PC-9 (cell line): ENCODE measurements at regions not wholly inside any gene's neighbourhood (a gene's known extent, or its start where the extent isn't known, plus 50 kb on each side); places are given as distances from the start of the nearest gene placed in this dataset.

Source experiments
- EZH2 ChIP-seq: fragments of 200-600 bp; sonication (generic); IDR thresholded peaks from 2 replicates; pipeline ENCODE4 v1.8.0; 2017; ENCODE audit warnings: antibody characterized with exemption, low read depth
- TF ChIP-seq, protein P1 (sequence below): fragments of 200-600 bp; sonication (generic); conservative IDR thresholded peaks from 2 replicates; pipeline ENCODE4 v1.6.1; 2017; ENCODE audit warnings: mixed run types, antibody characterized with exemption, mild to moderate bottlenecking, moderate library complexity

DNA sequence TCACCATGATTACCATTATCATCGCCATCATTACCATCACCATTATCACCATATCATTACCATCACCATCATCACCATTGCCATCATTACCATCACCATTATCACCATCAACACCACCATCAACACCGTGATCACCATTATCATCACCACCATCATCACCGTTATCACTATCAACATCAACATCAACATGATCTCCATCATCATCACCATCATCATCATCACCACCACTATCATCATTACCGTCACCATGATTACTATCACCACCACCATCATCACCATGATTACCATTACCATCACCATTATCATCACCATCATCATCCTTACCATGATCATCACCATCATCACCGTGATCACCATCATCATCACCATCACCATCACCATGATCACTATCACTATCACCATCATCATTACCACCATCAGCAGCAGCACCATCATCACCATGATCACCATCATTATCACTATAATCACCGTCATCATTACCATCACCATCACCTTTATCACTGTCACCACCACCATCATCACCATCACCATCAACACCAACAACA, 753.7 kb downstream of the BRD1 start:
- TF ChIP-seq, protein P1, sequence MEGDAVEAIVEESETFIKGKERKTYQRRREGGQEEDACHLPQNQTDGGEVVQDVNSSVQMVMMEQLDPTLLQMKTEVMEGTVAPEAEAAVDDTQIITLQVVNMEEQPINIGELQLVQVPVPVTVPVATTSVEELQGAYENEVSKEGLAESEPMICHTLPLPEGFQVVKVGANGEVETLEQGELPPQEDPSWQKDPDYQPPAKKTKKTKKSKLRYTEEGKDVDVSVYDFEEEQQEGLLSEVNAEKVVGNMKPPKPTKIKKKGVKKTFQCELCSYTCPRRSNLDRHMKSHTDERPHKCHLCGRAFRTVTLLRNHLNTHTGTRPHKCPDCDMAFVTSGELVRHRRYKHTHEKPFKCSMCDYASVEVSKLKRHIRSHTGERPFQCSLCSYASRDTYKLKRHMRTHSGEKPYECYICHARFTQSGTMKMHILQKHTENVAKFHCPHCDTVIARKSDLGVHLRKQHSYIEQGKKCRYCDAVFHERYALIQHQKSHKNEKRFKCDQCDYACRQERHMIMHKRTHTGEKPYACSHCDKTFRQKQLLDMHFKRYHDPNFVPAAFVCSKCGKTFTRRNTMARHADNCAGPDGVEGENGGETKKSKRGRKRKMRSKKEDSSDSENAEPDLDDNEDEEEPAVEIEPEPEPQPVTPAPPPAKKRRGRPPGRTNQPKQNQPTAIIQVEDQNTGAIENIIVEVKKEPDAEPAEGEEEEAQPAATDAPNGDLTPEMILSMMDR = no peak
- TF ChIP-seq EZH2 = no peak
